ENCODE measurements at regions not wholly inside any gene's neighbourhood (a gene's known extent, or its start where the extent isn't known, plus 50 kb on each side); places are given as distances from the start of the nearest gene placed in this dataset.
"Not testable (repeated sequence)": the region's sequence is repeated elsewhere in the genome, so short reads cannot be mapped to it uniquely, and the experiment has no call there.

DNA sequence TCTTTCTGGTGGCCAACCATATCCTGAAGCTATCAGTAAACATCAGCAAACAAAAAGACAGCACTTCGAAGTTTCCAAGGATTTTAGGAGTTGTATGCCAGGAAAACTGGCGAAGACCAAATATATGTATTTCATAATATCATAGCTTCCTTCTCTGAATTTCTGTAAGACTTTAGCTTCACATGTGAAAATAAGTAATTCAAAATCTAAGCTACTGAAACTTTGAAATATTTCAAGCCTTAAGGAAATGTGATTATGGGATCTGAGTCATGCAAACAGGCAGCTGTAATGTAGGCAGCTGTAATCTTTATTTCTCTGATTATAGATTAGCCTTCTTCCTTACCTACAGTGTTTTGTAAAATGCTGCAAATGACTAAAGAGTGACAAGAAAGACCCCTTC is 70.7 kb upstream of the ANKRD10 start:
- no peak for DNase-seq
- peaks cover 0 to 3% (median 0%) of the 10 kb centered on the region in 5 experiments for H3K9me3 ChIP-seq (ENCODE audit: control extremely low read depth in 1 of 5, control insufficient read depth in 4 of 5, insufficient read depth in 2 of 5, low read depth in 1 of 5, low read length in 4 of 5)
- no peak overlapping the region for H3K4me3 ChIP-seq (ENCODE audit: control insufficient read depth in 1 of 7, extremely low read depth in 1 of 7, insufficient read depth in 4 of 7, low read depth in 2 of 7, low read length in 6 of 7)
- peaks cover 0 to 28% (median 4%) of the 10 kb centered on the region in 5 experiments for H3K27me3 ChIP-seq (replicated peaks in 2 of 5; ENCODE audit: control insufficient read depth in 4 of 5, insufficient read depth in 5 of 5, low read length in 4 of 5)
- H3K36me3 ChIP-seq (ENCODE audit: control insufficient read depth in 4 of 4, insufficient read depth in 4 of 4, low read length in 3 of 4): no peaks in the 10 kb centered on the region
- H3K4me1 ChIP-seq (ENCODE audit: control extremely low read depth in 1 of 4, control insufficient read depth in 4 of 4, insufficient read depth in 4 of 4, low read length in 3 of 4): no peaks in the 10 kb centered on the region
- H3K27ac ChIP-seq (ENCODE audit: insufficient read depth in 1 of 2, low read depth in 1 of 2, low read length in 2 of 2, poor library complexity in 1 of 2, severe bottlenecking in 2 of 2): no peak overlapping the region
- WGBS (ENCODE audit: insufficient coverage): no CpG with 5 or more reads among the region's 2 CpGs
- CTCF ChIA-PET: interaction anchor here (1.3 kb wide), 1 partner anchor 24 kb away, joined by 4 read pairs; no protein-coding TSS in a partner anchor
- POLR2A ChIA-PET: no interaction called here

DNA sequence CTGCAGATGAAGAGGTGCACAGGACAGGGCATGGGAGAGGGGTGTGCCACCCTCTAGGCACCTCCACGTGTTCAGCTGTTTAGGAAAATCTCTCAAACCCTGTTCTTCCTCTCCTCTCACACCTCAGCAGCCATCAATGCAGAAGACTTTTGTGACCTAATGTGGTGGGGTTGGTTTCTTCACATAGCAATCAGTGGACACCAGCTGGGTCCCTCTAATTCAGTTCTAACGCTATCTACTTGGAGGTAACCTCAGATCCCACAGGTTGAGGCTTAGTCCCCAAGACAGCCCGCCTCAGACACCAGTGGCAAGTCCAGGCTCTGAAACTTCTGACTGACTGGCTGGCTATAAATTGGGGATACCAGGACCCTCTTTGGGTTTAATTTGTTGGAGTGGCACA is 69.9 kb upstream of the ANKRD10 start:
- no peaks in the 10 kb centered on the region for H3K4me1 ChIP-seq (ENCODE audit: control extremely low read depth in 1 of 4, control insufficient read depth in 4 of 4, insufficient read depth in 4 of 4, low read length in 3 of 4)
- CTCF ChIA-PET: no interaction called here
- H3K9me3 ChIP-seq (ENCODE audit: control extremely low read depth in 1 of 5, control insufficient read depth in 4 of 5, insufficient read depth in 2 of 5, low read depth in 1 of 5, low read length in 4 of 5): peaks cover 0 to 3% (median 0%) of the 10 kb centered on the region in 5 experiments
- 86% methylated on average over 2 of the region's 3 CpGs for WGBS (ENCODE audit: insufficient coverage)
- no peaks in the 10 kb centered on the region for H3K36me3 ChIP-seq (ENCODE audit: control insufficient read depth in 4 of 4, insufficient read depth in 4 of 4, low read length in 3 of 4)
- no peak overlapping the region for H3K27ac ChIP-seq (ENCODE audit: insufficient read depth in 1 of 2, low read depth in 1 of 2, low read length in 2 of 2, poor library complexity in 1 of 2, severe bottlenecking in 2 of 2)
- peaks cover 0 to 28% (median 4%) of the 10 kb centered on the region in 5 experiments for H3K27me3 ChIP-seq (replicated peaks in 2 of 5; ENCODE audit: control insufficient read depth in 4 of 5, insufficient read depth in 5 of 5, low read length in 4 of 5)
- H3K4me3 ChIP-seq (ENCODE audit: control insufficient read depth in 1 of 7, extremely low read depth in 1 of 7, insufficient read depth in 4 of 7, low read depth in 2 of 7, low read length in 6 of 7): no peak overlapping the region
- POLR2A ChIA-PET: no interaction called here
- no peak for DNase-seq

DNA sequence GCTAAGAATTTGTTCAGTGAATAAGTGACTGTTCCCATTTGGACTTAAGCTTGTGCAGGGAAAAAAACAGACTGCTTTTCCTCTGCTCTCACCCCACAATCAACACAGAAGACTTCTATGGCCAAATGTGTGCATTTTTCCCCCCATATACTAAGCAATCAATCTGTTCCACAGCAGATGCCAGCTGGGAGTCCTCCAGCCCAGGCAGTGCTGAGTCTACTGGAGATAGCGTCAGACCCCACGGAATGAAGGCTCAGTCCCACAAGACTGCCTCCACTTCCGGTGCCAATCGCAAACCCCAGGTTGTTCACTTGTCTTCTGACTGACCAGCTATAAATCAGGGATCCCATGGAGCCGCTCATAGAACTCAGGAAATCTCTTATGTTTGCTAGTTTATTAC is 69.5 kb upstream of the ANKRD10 start:
- peaks cover 0 to 28% (median 4%) of the 10 kb centered on the region in 5 experiments for H3K27me3 ChIP-seq (replicated peaks in 2 of 5; ENCODE audit: control insufficient read depth in 4 of 5, insufficient read depth in 5 of 5, low read length in 4 of 5)
- H3K4me3 ChIP-seq (ENCODE audit: control insufficient read depth in 1 of 7, extremely low read depth in 1 of 7, insufficient read depth in 4 of 7, low read depth in 2 of 7, low read length in 6 of 7): no peak overlapping the region
- H3K4me1 ChIP-seq (ENCODE audit: control extremely low read depth in 1 of 4, control insufficient read depth in 4 of 4, insufficient read depth in 4 of 4, low read length in 3 of 4): no peaks in the 10 kb centered on the region
- POLR2A ChIA-PET: no interaction called here
- CTCF ChIA-PET: no interaction called here
- H3K36me3 ChIP-seq (ENCODE audit: control insufficient read depth in 4 of 4, insufficient read depth in 4 of 4, low read length in 3 of 4): no peaks in the 10 kb centered on the region
- no peak for DNase-seq
- peaks cover 0 to 3% (median 2%) of the 10 kb centered on the region in 5 experiments for H3K9me3 ChIP-seq (ENCODE audit: control extremely low read depth in 1 of 5, control insufficient read depth in 4 of 5, insufficient read depth in 2 of 5, low read depth in 1 of 5, low read length in 4 of 5)
- WGBS (ENCODE audit: insufficient coverage): 89% methylated on average over 5 of the region's 5 CpGs
- no peak overlapping the region for H3K27ac ChIP-seq (ENCODE audit: insufficient read depth in 1 of 2, low read depth in 1 of 2, low read length in 2 of 2, poor library complexity in 1 of 2, severe bottlenecking in 2 of 2)

DNA sequence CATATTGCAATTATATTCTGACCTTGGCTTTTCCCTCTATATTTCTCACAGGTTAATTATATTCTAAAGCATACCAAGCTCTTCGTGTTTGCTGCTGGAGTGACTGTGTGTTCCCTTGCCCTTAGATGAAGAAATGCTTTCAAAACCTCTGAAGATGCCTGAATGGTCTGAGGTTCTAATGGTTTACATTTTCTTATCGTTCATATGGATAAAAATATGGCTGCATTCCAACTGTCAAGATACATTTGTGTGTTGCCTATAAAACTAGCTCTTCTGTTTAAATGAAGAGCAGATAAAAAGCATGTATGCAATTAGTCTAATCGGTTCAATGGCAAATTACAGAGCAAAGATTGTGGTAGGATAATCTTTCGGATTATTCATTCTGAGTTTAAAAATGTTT is 68.4 kb upstream of the ANKRD10 start:
- no peak for DNase-seq
- H3K4me1 ChIP-seq (ENCODE audit: control extremely low read depth in 1 of 4, control insufficient read depth in 4 of 4, insufficient read depth in 4 of 4, low read length in 3 of 4): no peaks in the 10 kb centered on the region
- peaks cover 0 to 27% (median 4%) of the 10 kb centered on the region in 5 experiments for H3K27me3 ChIP-seq (replicated peaks in 2 of 5; ENCODE audit: control insufficient read depth in 4 of 5, insufficient read depth in 5 of 5, low read length in 4 of 5)
- WGBS (ENCODE audit: insufficient coverage): 100% methylated on average over 2 of the region's 4 CpGs
- H3K27ac ChIP-seq (ENCODE audit: insufficient read depth in 1 of 2, low read depth in 1 of 2, low read length in 2 of 2, poor library complexity in 1 of 2, severe bottlenecking in 2 of 2): no peak overlapping the region
- H3K9me3 ChIP-seq (ENCODE audit: control extremely low read depth in 1 of 5, control insufficient read depth in 4 of 5, insufficient read depth in 2 of 5, low read depth in 1 of 5, low read length in 4 of 5): peaks cover 0 to 4% (median 3%) of the 10 kb centered on the region in 5 experiments
- no peak overlapping the region for H3K4me3 ChIP-seq (ENCODE audit: control insufficient read depth in 1 of 7, extremely low read depth in 1 of 7, insufficient read depth in 4 of 7, low read depth in 2 of 7, low read length in 6 of 7)
- ChIA-PET POLR2A (no interaction called here), CTCF (no interaction called here)
- H3K36me3 ChIP-seq (ENCODE audit: control insufficient read depth in 4 of 4, insufficient read depth in 4 of 4, low read length in 3 of 4): no peaks in the 10 kb centered on the region

DNA sequence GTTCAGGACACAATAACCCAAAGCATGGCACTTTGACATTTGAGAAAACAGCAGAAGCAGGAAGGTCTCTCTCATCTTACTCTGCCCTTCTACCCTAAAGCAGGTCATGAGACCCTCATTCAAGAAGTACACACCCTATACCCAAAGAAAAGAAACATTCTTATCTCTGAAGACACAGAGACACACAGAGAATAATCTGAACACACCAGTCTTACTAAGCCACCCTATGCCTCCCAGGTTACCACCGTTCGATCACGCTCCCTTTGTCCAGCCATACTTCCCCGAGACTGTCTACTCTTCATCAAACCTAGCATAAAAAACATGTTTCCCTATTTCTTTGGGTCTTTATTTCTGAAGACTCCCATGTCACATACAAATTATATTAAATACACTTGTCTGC is 66.5 kb upstream of the ANKRD10 start:
- POLR2A ChIA-PET: no interaction called here
- Histone ChIP-seq H3K4me3 (ENCODE audit: control insufficient read depth in 1 of 7, extremely low read depth in 1 of 7, insufficient read depth in 4 of 7, low read depth in 2 of 7, low read length in 6 of 7) (no peak overlapping the region), H3K4me1 (ENCODE audit: control extremely low read depth in 1 of 4, control insufficient read depth in 4 of 4, insufficient read depth in 4 of 4, low read length in 3 of 4) (no peaks in the 10 kb centered on the region), H3K36me3 (ENCODE audit: control insufficient read depth in 4 of 4, insufficient read depth in 4 of 4, low read length in 3 of 4) (no peaks in the 10 kb centered on the region), H3K27ac (ENCODE audit: insufficient read depth in 1 of 2, low read depth in 1 of 2, low read length in 2 of 2, poor library complexity in 1 of 2, severe bottlenecking in 2 of 2) (no peak overlapping the region), H3K9me3 (ENCODE audit: control extremely low read depth in 1 of 5, control insufficient read depth in 4 of 5, insufficient read depth in 2 of 5, low read depth in 1 of 5, low read length in 4 of 5) (peaks cover 0 to 6% (median 3%) of the 10 kb centered on the region in 5 experiments), H3K27me3 (replicated peaks in 2 of 5; ENCODE audit: control insufficient read depth in 4 of 5, insufficient read depth in 5 of 5, low read length in 4 of 5) (peaks cover 0 to 26% (median 4%) of the 10 kb centered on the region in 5 experiments)
- DNase-seq: no peak
- CTCF ChIA-PET: no interaction called here
- 80% methylated on average over 4 of the region's 4 CpGs for WGBS (ENCODE audit: insufficient coverage)

DNA sequence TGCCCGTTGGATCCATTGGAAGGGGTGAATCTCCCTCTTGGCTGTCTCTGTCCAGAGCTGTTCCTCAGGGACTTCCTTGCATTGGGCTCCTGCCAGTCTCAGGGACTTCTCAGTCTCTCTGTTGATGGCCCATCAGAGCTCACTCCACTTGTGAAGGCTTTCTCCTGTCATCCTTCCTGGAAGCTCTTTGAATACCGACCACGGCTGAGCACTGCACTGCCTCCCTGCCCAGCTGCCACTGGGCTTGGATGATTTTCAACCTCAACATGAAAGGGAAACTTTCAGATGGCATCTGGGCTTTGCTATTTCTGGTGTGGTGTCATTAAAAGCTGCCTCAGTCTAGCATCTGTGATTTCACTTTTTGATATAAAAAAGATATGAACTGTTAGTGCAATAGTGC is 66.1 kb upstream of the ANKRD10 start:
- Histone ChIP-seq H3K4me1 (ENCODE audit: control extremely low read depth in 1 of 4, control insufficient read depth in 4 of 4, insufficient read depth in 4 of 4, low read length in 3 of 4) (no peaks in the 10 kb centered on the region), H3K9me3 (ENCODE audit: control extremely low read depth in 1 of 5, control insufficient read depth in 4 of 5, insufficient read depth in 2 of 5, low read depth in 1 of 5, low read length in 4 of 5) (peaks cover 0 to 6% (median 3%) of the 10 kb centered on the region in 5 experiments), H3K27ac (ENCODE audit: insufficient read depth in 1 of 2, low read depth in 1 of 2, low read length in 2 of 2, poor library complexity in 1 of 2, severe bottlenecking in 2 of 2) (no peak overlapping the region), H3K27me3 (replicated peaks in 2 of 5; ENCODE audit: control insufficient read depth in 4 of 5, insufficient read depth in 5 of 5, low read length in 4 of 5) (peaks cover 0 to 22% (median 4%) of the 10 kb centered on the region in 5 experiments), H3K4me3 (ENCODE audit: control insufficient read depth in 1 of 7, extremely low read depth in 1 of 7, insufficient read depth in 4 of 7, low read depth in 2 of 7, low read length in 6 of 7) (no peak overlapping the region), H3K36me3 (ENCODE audit: control insufficient read depth in 4 of 4, insufficient read depth in 4 of 4, low read length in 3 of 4) (no peaks in the 10 kb centered on the region)
- WGBS (ENCODE audit: insufficient coverage): 73% methylated on average over 3 of the region's 3 CpGs
- DNase-seq: no peak
- POLR2A ChIA-PET: no interaction called here
- CTCF ChIA-PET: no interaction called here

DNA sequence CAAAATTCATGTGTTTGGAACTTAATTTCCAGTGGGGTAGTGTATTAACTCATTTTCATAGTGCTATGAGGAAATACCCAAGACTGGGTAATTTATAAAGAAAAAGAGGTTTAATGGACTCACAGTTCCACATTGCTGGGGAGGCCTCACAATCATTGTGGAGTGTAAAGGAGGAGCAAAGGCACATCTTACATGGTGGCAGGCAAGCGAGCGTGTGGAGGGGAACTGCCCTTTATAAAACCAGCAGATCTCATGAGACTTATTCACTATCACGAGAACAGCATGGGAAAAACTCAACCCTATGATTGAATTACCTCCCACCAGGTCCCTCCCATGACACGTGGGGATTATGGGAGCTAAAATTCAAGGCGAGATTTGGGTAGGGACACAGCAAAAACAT is 64.3 kb upstream of the ANKRD10 start:
- H3K36me3 ChIP-seq (ENCODE audit: control insufficient read depth in 4 of 4, insufficient read depth in 4 of 4, low read length in 3 of 4); CTCF ChIA-PET; DNase-seq; POLR2A ChIA-PET; H3K4me3 ChIP-seq (ENCODE audit: control insufficient read depth in 1 of 7, extremely low read depth in 1 of 7, insufficient read depth in 4 of 7, low read depth in 2 of 7, low read length in 6 of 7); H3K27ac ChIP-seq (ENCODE audit: insufficient read depth in 1 of 2, low read depth in 1 of 2, low read length in 2 of 2, poor library complexity in 1 of 2, severe bottlenecking in 2 of 2); H3K4me1 ChIP-seq (ENCODE audit: control extremely low read depth in 1 of 4, control insufficient read depth in 4 of 4, insufficient read depth in 4 of 4, low read length in 3 of 4); H3K9me3 ChIP-seq (ENCODE audit: control extremely low read depth in 1 of 5, control insufficient read depth in 4 of 5, insufficient read depth in 2 of 5, low read depth in 1 of 5, low read length in 4 of 5): not testable (repeated sequence)
- H3K27me3 ChIP-seq (replicated peaks in 2 of 5; ENCODE audit: control insufficient read depth in 4 of 5, insufficient read depth in 5 of 5, low read length in 4 of 5): peaks cover 0 to 14% (median 2%) of the 10 kb centered on the region in 5 experiments
- WGBS (ENCODE audit: insufficient coverage): 100% methylated on average over 2 of the region's 5 CpGs
